H1 (cell line): ENCODE measurements at regions not wholly inside any gene's neighbourhood (a gene's known extent, or its start where the extent isn't known, plus 50 kb on each side); places are given as distances from the start of the nearest gene placed in this dataset.

Experiments
- CTCF ChIA-PET: fragments of 300-600 bp; sonication (Branson Sonifier 250); formaldehyde crosslinking; loops from one replicate; lab custom pipeline; 2021; ENCODE audit not compliant: partially characterized antibody; lab: Charles Lee
- POLR2A ChIA-PET: fragments of 300-600 bp; sonication (Branson Sonifier 250); formaldehyde crosslinking; loops from one replicate; lab custom pipeline; 2021; ENCODE audit warnings: inconsistent platforms; ENCODE audit not compliant: partially characterized antibody; lab: Charles Lee
- DNase-seq, 2 experiments: peaks; one replicate each; pipeline versions ENCODE4 v3.0.0 to v3.0.0-alpha.2; 2010 to 2022; ENCODE audit warnings: low spot score in 2 of 2, low read depth in 1 of 2, mixed read lengths in 1 of 2
- FAIRE-seq: peaks from 2 replicates; lab custom pipeline; 2011; peaks lifted over from hg19 to GRCh38; lab: Jason Lieb, UNC
- H2AFZ ChIP-seq: 2 replicates; pipeline ENCODE4 v1.8.1; 2012; ENCODE audit warnings: low read length, inconsistent platforms
- H2AK5ac ChIP-seq: 2 replicates; pipeline ENCODE4 v1.6.1; 2013; ENCODE audit warnings: low read depth, low read length
- H2BK120ac ChIP-seq: replicated peaks from 2 replicates; pipeline ENCODE3; 2013; ENCODE audit warnings: low read depth, low read length, inconsistent platforms
- H2BK12ac ChIP-seq: 2 replicates; pipeline ENCODE4 v1.6.1; 2013; ENCODE audit warnings: low read depth, low read length
- H2BK15ac ChIP-seq: 2 replicates; pipeline ENCODE4 v1.6.1; 2013; ENCODE audit warnings: low read length
- H2BK20ac ChIP-seq: 2 replicates; pipeline ENCODE4 v1.6.1; 2013; ENCODE audit warnings: low read length
- H2BK5ac ChIP-seq: 2 replicates; pipeline ENCODE4 v1.6.1; 2013; ENCODE audit warnings: low read depth, low read length
- H3K14ac ChIP-seq: 2 replicates; pipeline ENCODE4 v1.6.1; 2013; ENCODE audit warnings: inconsistent platforms; ENCODE audit not compliant: insufficient read length
- H3K18ac ChIP-seq: 2 replicates; pipeline ENCODE4 v1.6.1; 2013; ENCODE audit warnings: low read length; ENCODE audit errors: extremely low read depth
- H3K23ac ChIP-seq: 2 replicates; pipeline ENCODE4 v1.6.1; 2013; ENCODE audit warnings: inconsistent platforms; ENCODE audit not compliant: insufficient read length
- H3K23me2 ChIP-seq: 2 replicates; pipeline ENCODE4 v1.6.1; 2013; ENCODE audit warnings: low read depth, low read length
- H3K27ac ChIP-seq: 2 replicates; pipeline ENCODE4 v1.6.1; 2011; ENCODE audit warnings: low read depth, low read length, inconsistent platforms
- H3K27me3 ChIP-seq, 4 experiments: replicated peaks in 1 of 4; 1 replicate in 1 of 4; 2 replicates in 3 of 4; pipeline versions ENCODE4 v1.6.1 to v1.8.1; 2011 to 2013; ENCODE audit warnings: low read length in 3 of 4, mild to moderate bottlenecking in 3 of 4, inconsistent platforms in 2 of 4, mixed read lengths in 2 of 4, moderate library complexity in 1 of 4; ENCODE audit not compliant: control insufficient read depth in 3 of 4, insufficient read depth in 3 of 4; ENCODE audit errors: extremely low read depth in 1 of 4
- H3K36me3 ChIP-seq, 4 experiments: 2 replicates each; pipeline versions ENCODE4 v1.6.1 to v1.8.1; 2011 to 2013; ENCODE audit warnings: mild to moderate bottlenecking in 4 of 4, low read length in 3 of 4, moderate library complexity in 2 of 4, control low read depth in 1 of 4, inconsistent platforms in 1 of 4; ENCODE audit not compliant: insufficient read depth in 4 of 4, control insufficient read depth in 2 of 4
- H3K4ac ChIP-seq: replicated peaks from 2 replicates; pipeline ENCODE3; 2013; ENCODE audit warnings: low read length, low read depth, mixed read lengths, inconsistent platforms; ENCODE audit not compliant: insufficient read length
- H3K4me1 ChIP-seq, 4 experiments: replicated peaks in 1 of 4; 1 replicate in 1 of 4; 2 replicates in 3 of 4; pipeline versions ENCODE4 v1.6.1 to v1.8.1; 2011 to 2013; ENCODE audit warnings: low read length in 3 of 4, inconsistent platforms in 2 of 4, mixed read lengths in 1 of 4; ENCODE audit not compliant: insufficient read depth in 4 of 4, control insufficient read depth in 3 of 4
- H3K4me2 ChIP-seq, 2 experiments: 2 replicates each; pipeline versions ENCODE4 v1.6.1 to v1.8.1; 2011 to 2013; ENCODE audit warnings: low read depth in 2 of 2, low read length in 2 of 2, control low read depth in 1 of 2, inconsistent platforms in 1 of 2, mild to moderate bottlenecking in 1 of 2; ENCODE audit not compliant: insufficient read depth in 1 of 2
- H3K4me3 ChIP-seq, 4 experiments: fragments of 200-600, 300-600 bp in 1 of 4; sonication (generic), shearing (Covaris generic), sonication (Bioruptor Twin) in 1 of 4; 2 replicates each; pipeline versions ENCODE4 v1.5.1 to v1.8.1; 2011 to 2016; ENCODE audit warnings: low read length in 4 of 4, low read depth in 3 of 4, control low read depth in 2 of 4, inconsistent platforms in 2 of 4, mild to moderate bottlenecking in 2 of 4, mixed read lengths in 1 of 4, moderate library complexity in 1 of 4; ENCODE audit not compliant: insufficient read depth in 2 of 4; ENCODE audit errors: extremely low read depth in 1 of 4
- H3K56ac ChIP-seq: replicated peaks from 2 replicates; pipeline ENCODE3; 2013; ENCODE audit warnings: low read depth, mild to moderate bottlenecking, mixed read lengths, low read length, inconsistent platforms; ENCODE audit not compliant: insufficient read length
- H3K79me1 ChIP-seq: 2 replicates; pipeline ENCODE4 v1.6.1; 2013; ENCODE audit warnings: low read depth, low read length, control low read depth
- H3K79me2 ChIP-seq, 2 experiments: 2 replicates each; pipeline versions ENCODE4 v1.6.1 to v1.8.1; 2012 to 2013; ENCODE audit warnings: low read length in 2 of 2, mild to moderate bottlenecking in 2 of 2, inconsistent platforms in 1 of 2; ENCODE audit not compliant: insufficient read depth in 2 of 2, control insufficient read depth in 1 of 2
- H3K9ac ChIP-seq, 4 experiments: replicated peaks in 1 of 4; 1 replicate in 1 of 4; 2 replicates in 3 of 4; pipeline versions ENCODE4 v1.6.1 to v1.8.1; 2011 to 2013; ENCODE audit warnings: low read depth in 3 of 4, low read length in 3 of 4, control low read depth in 2 of 4, mild to moderate bottlenecking in 2 of 4, moderate library complexity in 2 of 4, inconsistent platforms in 1 of 4; ENCODE audit errors: extremely low read depth in 1 of 4
- H3K9me3 ChIP-seq, 2 experiments: 2 replicates each; pipeline versions ENCODE4 v1.6.1 to v1.8.1; 2012 to 2013; ENCODE audit warnings: mild to moderate bottlenecking in 2 of 2, moderate library complexity in 2 of 2, control low read depth in 1 of 2, inconsistent platforms in 1 of 2, low read depth in 1 of 2, low read length in 1 of 2, mixed read lengths in 1 of 2; ENCODE audit not compliant: insufficient read depth in 2 of 2
- H4K20me1 ChIP-seq, 2 experiments: replicated peaks in 1 of 2; 2 replicates each; pipeline versions ENCODE3 to v1.8.1; 2011 to 2013; ENCODE audit warnings: inconsistent platforms in 2 of 2, low read length in 2 of 2, mild to moderate bottlenecking in 1 of 2; ENCODE audit not compliant: insufficient read depth in 2 of 2, control insufficient read depth in 1 of 2
- H4K5ac ChIP-seq: 2 replicates; pipeline ENCODE4 v1.6.1; 2013; ENCODE audit warnings: low read length, low read depth, mixed read lengths, inconsistent platforms; ENCODE audit not compliant: insufficient read length
- H4K8ac ChIP-seq: 2 replicates; pipeline ENCODE4 v1.8.0; 2013; ENCODE audit warnings: mild to moderate bottlenecking, moderate library complexity, low read length, inconsistent platforms; ENCODE audit not compliant: insufficient read depth; ENCODE audit errors: extremely low read depth
- H4K91ac ChIP-seq: replicated peaks from 2 replicates; pipeline ENCODE3; 2013; ENCODE audit warnings: low read length, mixed read lengths, inconsistent platforms; ENCODE audit not compliant: insufficient read length
- CEBPB ChIP-seq: IDR thresholded peaks from 2 replicates; pipeline ENCODE4 v1.6.1; 2012; ENCODE audit warnings: low read depth, low read length
- CTBP2 ChIP-seq: IDR thresholded peaks from 2 replicates; pipeline ENCODE4 v1.7.0; 2011; ENCODE audit warnings: borderline replicate concordance, mild to moderate bottlenecking, moderate library complexity, mixed read lengths, low read length; ENCODE audit not compliant: insufficient read depth, insufficient read length
- EP300 ChIP-seq, 2 experiments: IDR thresholded peaks; 1 replicate in 1 of 2; 2 replicates in 1 of 2; pipeline ENCODE4 v1.6.1; 2011 to 2012; ENCODE audit warnings: low read depth in 2 of 2, low read length in 2 of 2, mild to moderate bottlenecking in 2 of 2, borderline replicate concordance in 1 of 2, inconsistent platforms in 1 of 2, moderate library complexity in 1 of 2
- EZH2 ChIP-seq: fragments of 200-600 bp; sonication (generic); IDR thresholded peaks from 2 replicates; pipeline ENCODE4 v1.7.1; 2012; ENCODE audit warnings: low read depth, mild to moderate bottlenecking, moderate library complexity, low read length, inconsistent platforms; ENCODE audit not compliant: severe bottlenecking
- JUN ChIP-seq: IDR thresholded peaks from 2 replicates; pipeline ENCODE4 v1.6.1; 2011; ENCODE audit warnings: low read depth, mild to moderate bottlenecking, improper control_type of control experiment, low read length
- POLR2A ChIP-seq, 2 experiments: IDR thresholded peaks; 1 replicate in 1 of 2; 2 replicates in 1 of 2; pipeline ENCODE4 v1.6.1; 2011; ENCODE audit warnings: low read depth in 2 of 2, low read length in 2 of 2, mild to moderate bottlenecking in 2 of 2; ENCODE audit errors: control extremely low read depth in 1 of 2
- POLR2AphosphoS5 ChIP-seq: IDR thresholded peaks from 2 replicates; pipeline ENCODE4 v1.6.1; 2011; ENCODE audit warnings: low read depth, low read length
- RFX5 ChIP-seq: IDR thresholded peaks from 2 replicates; pipeline ENCODE4 v1.6.1; 2011; ENCODE audit warnings: low read depth, low read length, improper control_type of control experiment, borderline replicate concordance
- SIRT6 ChIP-seq: IDR thresholded peaks from one replicate; pipeline ENCODE4 v1.7.1; 2012; ENCODE audit warnings: low read length, inconsistent platforms
- TCF12 ChIP-seq: IDR thresholded peaks from 2 replicates; pipeline ENCODE4 v1.6.1; 2011; ENCODE audit warnings: low read depth, mild to moderate bottlenecking, low read length
- TEAD4 ChIP-seq: IDR thresholded peaks from 2 replicates; pipeline ENCODE4 v1.6.1; 2012; ENCODE audit warnings: low read depth, low read length, inconsistent platforms, mixed read lengths
- WGBS, 2 experiments: shearing (Covaris generic) in 1 of 2; methylation state at CpG; one replicate each; pipeline versions ENCODE4 v1.1.6 to v1.1.7; 2013 to 2015; ENCODE audit warnings: low lambda C conversion rate in 2 of 2, mixed read lengths in 2 of 2, inconsistent platforms in 1 of 2, low coverage in 1 of 2, missing lambda C conversion rate in 1 of 2; ENCODE audit not compliant: insufficient replicate concordance in 2 of 2, insufficient coverage in 1 of 2, insufficient read length in 1 of 2; ENCODE audit errors: extremely low coverage in 1 of 2, missing lambda C conversion rate in 1 of 2; 5-methylcytosine and 5-hydroxymethylcytosine counted together

DNA sequence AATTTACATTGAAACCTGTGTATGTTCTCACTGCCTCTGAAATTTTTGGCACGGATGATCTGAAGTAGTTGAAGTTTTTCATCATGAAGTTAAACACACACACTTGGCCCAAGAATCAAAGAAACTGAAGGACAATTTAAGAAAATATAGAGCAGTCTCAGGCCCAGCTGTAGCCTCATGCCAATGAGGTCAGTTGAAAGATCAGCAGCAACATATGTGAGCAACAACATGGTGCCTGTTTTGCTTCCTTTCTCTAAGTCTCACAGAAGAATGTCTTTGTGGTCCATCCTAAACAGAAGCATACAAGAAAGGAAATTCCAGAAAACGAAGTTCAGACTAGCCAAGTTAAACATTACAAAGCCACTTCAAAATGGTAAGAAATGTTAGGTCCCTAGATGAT is 1737.2 kb downstream of the MAT2B start:
- Histone ChIP-seq H2BK20ac (no peak overlapping the region), H3K4me3 (no peak overlapping the region), H3K4ac (no peak overlapping the region), H4K91ac (no peak overlapping the region), H3K9me3 (no peaks in the 10 kb centered on the region), H3K27me3 (no peaks in the 10 kb centered on the region), H2AFZ (no peak overlapping the region), H3K27ac (no peak overlapping the region), H3K4me2 (no peak overlapping the region), H3K9ac (no peak overlapping the region), H3K18ac (no peak overlapping the region), H3K79me2 (no peaks in the 10 kb centered on the region), H2BK120ac (no peak overlapping the region), H3K79me1 (no peaks in the 10 kb centered on the region), H2BK15ac (no peak overlapping the region), H4K8ac (no peak overlapping the region), H3K23ac (no peak overlapping the region), H2BK12ac (no peak overlapping the region), H2AK5ac (no peak overlapping the region), H3K14ac (no peak overlapping the region), H3K23me2 (no peaks in the 10 kb centered on the region), H2BK5ac (no peak overlapping the region), H3K56ac (no peak overlapping the region), H4K5ac (no peak overlapping the region), H3K4me1 (no peaks in the 10 kb centered on the region), H3K36me3 (no peaks in the 10 kb centered on the region), H4K20me1 (no peaks in the 10 kb centered on the region)
- ChIA-PET POLR2A (no interaction called here), CTCF (no interaction called here)
- no peak for DNase-seq
- no peak for FAIRE-seq
- 89% methylated on average over 2 of the region's 2 CpGs; no CpG with 5 or more reads in 1 of the 2 experiments for WGBS, 2 experiments
- TF ChIP-seq CEBPB (no peak), EP300 (IDR thresholded peaks at IDR 0.05; ENCODE audit: borderline replicate concordance in 1 of 2, low read depth in 2 of 2, low read length in 2 of 2) (no peak), POLR2AphosphoS5 (no peak), RFX5 (no peak), CTBP2 (no peak), POLR2A (IDR thresholded peaks at IDR 0.05; ENCODE audit: control extremely low read depth in 1 of 2, low read depth in 2 of 2, low read length in 2 of 2) (no peak), EZH2 (no peak), TCF12 (no peak), JUN (no peak), TEAD4 (no peak), SIRT6 (no peak)
